Bone marrow (tissue), 2 donors: ENCODE measurements at regions not wholly inside any gene's neighbourhood (a gene's known extent, or its start where the extent isn't known, plus 50 kb on each side); places are given as distances from the start of the nearest gene placed in this dataset.
"Not testable (repeated sequence)": the region's sequence is repeated elsewhere in the genome, so short reads cannot be mapped to it uniquely, and the experiment has no call there.

Source experiments
- DNase-seq, 2 donors: peaks; one replicate each; lab custom pipeline; 2025; lab: John Stamatoyannopoulos, UW

GRCh38 chr5:111942661-111943401 lies 185.8 kb upstream of the NREP start:
- no peak for DNase-seq

DNA sequence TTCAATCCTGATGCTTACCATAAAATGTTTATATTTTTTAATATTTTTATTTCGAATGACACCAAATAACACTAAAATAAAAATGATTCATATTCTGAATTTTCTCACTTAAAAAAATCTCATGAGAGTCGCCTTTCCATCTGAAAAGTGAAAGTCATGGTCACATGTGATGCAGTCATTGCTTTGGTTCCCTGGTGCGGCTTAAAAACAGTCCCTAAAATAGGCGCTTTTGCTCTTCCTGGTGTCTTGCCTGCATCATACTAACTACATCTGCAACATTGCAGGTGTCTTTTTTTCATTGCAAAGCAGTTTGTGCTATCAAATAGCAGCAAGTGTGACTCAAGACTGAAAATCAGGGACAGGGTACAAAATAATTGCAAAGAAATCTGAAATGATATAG lies 185.2 kb upstream of the NREP start:
- DNase-seq: no peak

GRCh38 chr5:111937094-111937493 lies 180.1 kb upstream of the NREP start:
- no peak for DNase-seq

DNA sequence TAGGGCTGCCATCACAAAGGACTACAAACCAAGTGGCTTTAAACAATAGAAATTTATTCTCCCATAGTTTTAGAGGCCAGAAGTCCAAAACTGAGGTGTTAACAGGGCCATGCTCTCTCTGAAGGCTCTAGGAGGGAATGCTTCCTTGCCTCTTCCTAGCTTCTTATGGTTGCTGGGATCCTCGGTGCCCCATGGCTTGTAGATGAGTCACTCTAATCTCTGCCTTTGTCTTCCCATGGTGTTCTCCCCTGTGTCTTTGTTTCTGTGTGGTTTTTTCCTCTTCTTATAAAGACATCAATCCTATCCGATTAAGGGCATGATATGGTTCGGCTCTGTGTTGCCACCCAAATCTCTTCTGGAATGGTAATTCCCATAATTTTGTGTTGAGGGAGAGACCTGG lies 178.8 kb upstream of the NREP start:
- DNase-seq: no peak

DNA sequence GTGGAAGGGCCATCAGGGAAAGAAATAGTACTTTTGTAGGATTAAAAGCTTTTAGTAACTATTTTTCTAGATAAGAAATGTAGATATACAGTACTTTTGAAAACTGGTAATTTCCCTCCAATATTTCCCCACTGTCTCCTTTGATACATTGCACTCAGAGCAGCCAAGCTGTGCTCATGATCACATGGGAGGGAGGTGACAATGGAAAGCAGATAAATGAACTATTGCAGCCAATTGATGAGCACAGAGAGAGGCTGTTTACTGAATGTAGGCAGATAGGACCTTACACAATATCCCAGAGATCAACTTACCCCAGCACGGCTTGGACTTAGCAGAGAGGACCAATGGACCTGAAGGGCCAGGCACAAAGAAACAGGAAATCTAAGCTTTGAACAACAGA lies 178.0 kb upstream of the NREP start:
- DNase-seq: no peak

- DNase-seq: no peak
Observed at GRCh38 chr5:111934511-111934910, 177.5 kb upstream of the NREP start.

DNA sequence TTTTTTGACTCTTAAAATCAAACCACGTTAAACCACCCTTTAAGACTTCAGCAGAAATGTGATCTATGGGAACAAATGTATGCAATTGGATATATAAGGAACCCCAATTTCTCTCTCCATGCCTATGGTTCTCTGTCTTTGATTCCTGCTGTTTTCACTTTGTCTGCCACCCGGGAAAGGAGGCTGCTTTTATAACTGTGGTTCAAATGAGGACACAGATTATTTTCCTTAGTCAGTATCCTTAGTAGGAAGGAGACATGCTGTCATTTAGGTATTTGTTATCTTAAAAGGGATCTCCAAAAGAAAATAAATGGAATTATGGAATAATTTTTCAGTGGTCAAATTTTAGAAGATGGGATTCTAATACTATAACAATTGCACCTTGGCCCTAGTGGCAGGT lies 176.1 kb upstream of the NREP start:
- no peak for DNase-seq

- DNase-seq: no peak
Observed at GRCh38 chr5:111932628-111933027, 175.6 kb upstream of the NREP start.

DNA sequence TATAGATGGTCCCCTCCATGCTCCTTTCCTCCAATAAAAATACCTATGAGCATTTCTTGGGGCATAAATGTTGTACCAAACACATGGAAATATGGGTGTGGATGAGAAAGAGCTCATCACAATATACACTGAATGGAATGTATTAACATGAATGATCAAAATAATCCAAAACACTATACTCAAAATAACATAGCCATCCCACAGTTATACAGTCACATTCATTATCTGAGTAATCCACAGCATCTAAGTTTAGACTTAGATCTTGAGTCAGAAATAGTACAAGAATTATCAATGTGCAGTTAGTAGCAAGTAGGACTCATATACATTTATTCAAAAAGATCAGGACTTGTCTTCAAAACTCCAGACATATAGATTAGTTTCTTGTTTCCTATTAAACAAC lies 175.2 kb upstream of the NREP start:
- no peak for DNase-seq

DNA sequence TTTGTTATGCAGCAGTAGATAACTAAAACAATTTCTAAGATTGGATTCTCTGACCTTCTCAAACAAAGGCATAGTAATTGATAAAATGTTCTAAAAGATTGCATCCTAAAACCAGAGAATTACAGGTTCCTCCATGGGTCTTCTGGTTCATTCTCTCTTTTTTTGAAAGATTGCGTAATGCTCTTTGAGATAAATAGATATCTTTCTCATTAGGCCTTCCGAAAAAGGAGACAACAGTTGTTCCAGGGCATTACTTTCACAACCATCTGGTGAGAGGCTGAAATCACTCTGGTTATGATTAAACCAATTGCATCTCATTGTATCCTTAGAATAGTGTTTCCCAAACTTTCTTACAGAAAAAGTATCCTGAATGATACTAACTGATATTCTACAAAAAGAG lies 174.7 kb upstream of the NREP start:
- no peak for DNase-seq

DNA sequence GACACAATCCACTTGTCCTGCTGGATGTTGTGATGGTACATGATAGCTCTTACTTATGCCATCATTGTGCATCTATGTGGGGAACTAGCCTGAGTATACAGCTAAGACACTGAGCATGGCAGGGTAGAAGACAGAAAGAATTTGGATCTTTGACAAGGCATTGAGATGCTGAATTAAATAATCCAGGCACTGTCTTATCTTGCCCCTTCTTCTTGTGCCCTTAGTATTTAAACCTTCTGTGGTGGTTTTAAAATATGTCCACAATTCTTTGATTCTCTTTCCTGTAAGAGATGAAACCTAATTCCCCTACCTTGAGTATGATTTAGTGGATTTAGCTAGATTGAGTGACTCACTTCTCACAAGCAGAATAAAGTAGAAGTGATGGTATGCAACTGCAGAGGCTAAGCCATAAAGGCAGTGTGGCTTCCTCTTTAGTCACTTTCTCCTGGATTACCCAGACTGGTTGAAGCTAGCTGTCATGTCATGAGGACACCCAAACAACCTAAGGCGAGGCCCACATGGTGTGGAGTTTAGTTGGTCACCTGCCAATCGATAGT lies 174.0 kb upstream of the NREP start:
- DNase-seq: peak in 1 of 2 donors; percentile 8

DNA sequence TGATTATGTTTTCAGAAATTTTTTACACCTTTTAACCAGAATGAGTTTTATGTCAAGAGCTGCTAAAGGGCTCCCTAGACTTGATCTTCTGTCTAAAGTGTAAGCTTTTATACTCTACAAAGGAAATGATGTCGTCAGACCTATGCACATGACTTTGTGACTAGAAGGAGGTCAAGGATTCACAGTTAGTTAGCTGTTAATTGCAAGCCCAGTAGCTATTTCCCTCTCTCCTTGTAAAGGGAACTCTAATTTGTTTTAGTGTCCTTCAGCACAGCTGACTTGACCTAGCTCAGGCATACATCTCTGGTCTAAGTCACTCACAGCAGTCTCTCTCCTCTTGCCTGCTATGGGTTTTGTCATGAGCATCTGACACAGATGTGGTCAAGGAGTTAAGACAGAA lies 173.5 kb upstream of the NREP start:
- no peak for DNase-seq

GRCh38 chr5:111929867-111930266 lies 172.9 kb upstream of the NREP start:
- no peak for DNase-seq

DNA sequence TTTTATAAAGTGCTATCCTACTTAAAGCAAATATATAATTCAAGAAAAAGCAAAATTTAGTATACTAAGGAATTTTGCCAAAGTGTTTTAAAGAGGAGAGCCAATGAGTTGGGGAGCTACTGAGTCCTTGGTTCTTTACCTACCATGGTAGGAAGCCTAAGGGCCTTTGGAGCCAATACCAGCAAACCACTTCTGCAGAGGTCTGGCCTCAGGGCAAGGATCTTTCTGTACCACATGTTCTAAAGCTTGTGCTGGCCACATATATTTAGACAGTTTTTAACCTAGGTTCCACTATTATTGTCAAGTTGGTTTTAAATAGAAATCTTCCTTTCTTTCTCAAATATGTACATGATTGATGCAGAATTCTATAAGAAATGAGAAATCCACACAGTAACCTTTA lies 172.3 kb upstream of the NREP start:
- no peak for DNase-seq

DNA sequence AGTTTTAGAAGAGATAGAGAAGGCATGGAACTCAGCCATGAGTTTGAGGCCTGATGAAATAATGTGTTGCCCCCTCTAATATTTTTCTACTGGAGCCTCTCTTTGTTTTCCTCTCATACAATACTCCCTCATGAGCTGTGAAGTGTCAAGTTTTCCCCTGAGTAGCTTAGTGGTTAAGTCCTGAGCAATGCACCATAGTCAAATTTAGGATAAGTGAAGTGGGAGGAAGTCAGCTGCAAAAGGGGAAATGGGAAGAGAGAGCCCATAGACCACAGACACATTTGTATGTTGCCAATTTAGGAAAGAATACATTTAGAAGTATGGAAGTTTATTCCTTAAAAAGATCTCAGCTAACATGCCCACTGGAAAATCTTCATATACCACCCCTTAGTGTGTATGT lies 171.5 kb upstream of the NREP start:
- DNase-seq: no peak

DNA sequence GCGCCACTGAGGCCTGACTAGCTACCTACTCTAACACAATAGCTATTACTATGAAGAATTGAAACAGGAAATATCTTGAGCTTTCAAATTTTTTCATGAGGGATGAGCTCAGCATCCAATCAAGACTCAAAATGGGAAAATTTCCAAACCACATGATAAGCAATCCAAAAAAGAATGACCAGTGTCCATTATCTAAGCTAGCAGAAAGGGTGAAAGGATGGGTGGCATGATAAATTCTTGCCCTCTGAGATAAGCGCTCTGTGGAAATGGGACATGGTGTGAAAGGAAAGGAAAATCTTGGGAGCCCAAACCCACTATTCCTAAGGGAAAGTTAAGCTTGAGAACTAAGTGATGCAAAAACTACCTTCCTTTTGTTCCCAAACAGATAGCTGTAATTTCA lies 170.2 kb upstream of the NREP start:
- no peak for DNase-seq

DNA sequence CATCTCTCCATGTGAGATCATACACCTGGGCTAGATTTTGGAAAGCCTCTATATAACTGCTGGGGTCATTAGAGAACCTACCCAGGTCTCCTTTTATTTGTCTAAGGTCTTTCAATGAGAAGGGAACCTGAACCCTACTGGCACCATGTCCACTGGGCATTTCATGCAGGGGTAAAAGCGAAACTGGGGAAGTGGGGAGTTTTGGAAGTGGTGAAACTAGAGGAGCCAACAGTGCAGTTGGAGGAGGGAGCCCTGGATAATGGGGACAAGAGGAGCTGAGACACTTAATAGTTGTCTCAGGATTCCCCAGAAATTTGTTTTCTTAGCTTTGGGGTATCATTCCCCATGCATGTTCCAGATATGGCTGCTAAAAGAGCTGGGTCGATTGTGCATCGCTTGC lies 169.0 kb upstream of the NREP start:
- no peak for DNase-seq

GRCh38 chr5:111922344-111922743 lies 165.3 kb upstream of the NREP start:
- no peak for DNase-seq

DNA sequence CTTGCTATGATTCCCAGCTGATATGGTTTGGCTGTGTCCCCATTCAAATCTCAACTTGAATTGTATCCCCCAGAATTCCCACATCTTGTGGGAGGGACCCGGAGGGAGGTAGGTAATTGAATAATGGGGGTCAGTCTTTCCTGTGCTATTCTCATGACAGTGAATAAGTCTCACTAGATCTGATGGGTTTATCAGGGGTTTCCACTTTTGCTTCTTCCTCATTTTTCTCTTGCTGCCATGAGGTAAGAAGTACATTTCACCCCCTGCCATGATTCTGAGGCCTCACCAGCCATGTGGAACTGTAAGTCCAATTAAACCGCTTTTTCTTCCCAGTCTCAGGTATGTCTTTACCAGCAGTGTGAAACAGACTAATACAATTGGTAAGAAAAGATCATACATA lies 164.7 kb upstream of the NREP start:
- DNase-seq: not testable (repeated sequence)

DNA sequence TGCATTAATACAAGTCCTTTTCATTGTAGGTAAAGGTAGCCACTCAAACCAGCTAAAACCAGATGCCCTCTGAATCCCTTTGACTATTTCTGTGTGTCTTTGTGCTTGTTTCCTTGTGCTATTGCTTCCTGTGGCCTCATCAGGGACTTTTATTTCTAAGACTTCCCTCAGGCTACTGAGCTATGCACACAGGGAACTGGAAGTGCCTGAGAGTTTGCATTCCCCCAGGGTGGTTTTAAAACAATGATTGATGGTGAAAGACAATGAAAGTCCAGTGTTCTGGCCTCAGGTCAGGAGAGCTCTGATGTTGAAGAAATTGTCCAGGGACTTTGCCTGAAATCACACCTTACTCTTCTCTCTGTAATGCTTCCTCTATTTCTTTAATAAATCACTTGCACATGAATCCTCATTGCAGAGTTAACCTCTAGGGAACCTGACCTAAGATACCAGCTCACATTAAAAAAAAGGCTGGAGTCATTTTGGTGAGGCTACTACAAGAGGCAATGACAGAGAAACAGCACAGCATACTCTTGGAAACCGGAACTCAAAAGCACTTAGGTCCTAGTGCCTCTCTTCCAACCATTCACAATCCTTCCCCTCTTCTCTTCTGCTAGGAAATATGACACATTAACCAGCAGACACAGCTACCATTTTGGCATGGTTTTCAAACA lies 158.1 kb upstream of the NREP start:
- DNase-seq: no peak

DNA sequence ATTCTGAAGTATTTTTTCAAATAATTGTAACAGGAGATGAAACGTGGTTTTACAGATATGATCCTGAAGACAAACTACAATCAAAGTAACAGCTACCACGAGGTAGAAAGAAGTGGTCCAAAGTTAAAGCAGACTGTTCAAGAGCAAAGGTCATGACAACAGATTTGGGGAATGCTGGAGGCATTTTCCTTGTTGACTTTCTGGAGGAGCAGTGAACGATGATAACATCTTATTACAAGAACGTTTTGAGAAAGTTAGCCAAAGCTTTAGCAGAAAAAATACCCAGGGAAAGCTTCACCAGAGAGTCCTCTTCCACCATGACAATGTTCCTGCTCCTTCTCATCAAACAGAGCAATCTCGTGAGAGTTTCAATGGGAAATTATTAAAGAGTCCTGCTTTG lies 145.4 kb upstream of the NREP start:
- DNase-seq: no peak

GRCh38 chr5:111901296-111901695 lies 144.3 kb upstream of the NREP start:
- peak in 1 of 2 donors; percentile 49 for DNase-seq

GRCh38 chr5:111892949-111893348 lies 136.0 kb upstream of the NREP start:
- DNase-seq: no peak

DNA sequence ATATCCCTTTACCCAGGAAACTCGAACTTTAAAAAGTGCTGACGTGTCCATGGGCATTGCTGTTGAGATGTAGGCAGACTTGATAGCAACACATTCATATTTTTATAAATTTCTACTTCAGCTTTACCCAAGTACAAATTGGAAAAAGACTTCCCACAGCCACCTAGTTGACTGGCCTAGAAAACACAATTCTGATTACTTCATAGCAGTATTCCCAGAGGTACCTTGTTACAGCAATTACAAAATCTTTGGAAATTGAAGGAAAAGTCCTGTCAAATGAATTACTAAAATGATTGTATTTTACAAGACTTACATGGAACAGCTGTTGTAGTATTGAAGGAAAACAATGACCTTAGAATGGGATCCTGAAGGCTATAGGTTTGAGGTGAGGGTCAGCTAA lies 130.7 kb upstream of the NREP start:
- DNase-seq: no peak
